PFSK-1 (cell line): ENCODE measurements at regions not wholly inside any gene's neighbourhood (a gene's known extent, or its start where the extent isn't known, plus 50 kb on each side); places are given as distances from the start of the nearest gene placed in this dataset.

Experiments used
- FOXP2 ChIP-seq: optimal IDR thresholded peaks from 2 replicates; pipeline ENCODE3; 2011; ENCODE audit warnings: borderline replicate concordance, control low read depth, inconsistent platforms; ENCODE audit not compliant: insufficient read depth; ENCODE audit errors: extremely low read length, extremely low read depth
- POLR2AphosphoS5 ChIP-seq: IDR thresholded peaks from 2 replicates; pipeline ENCODE4 v1.6.1; 2012; ENCODE audit warnings: low read depth, mild to moderate bottlenecking, control low read depth, low read length, moderate library complexity
- TAF1 ChIP-seq: IDR thresholded peaks from 2 replicates; pipeline ENCODE4 v1.6.1; 2012; ENCODE audit warnings: low read length, control low read depth, borderline replicate concordance; ENCODE audit not compliant: insufficient read depth
- TF ChIP-seq, protein P1 (sequence below), 2 experiments: IDR thresholded peaks; 2 replicates each; pipeline versions ENCODE4 v1.6.1 to v1.8.0; 2011 to 2012; ENCODE audit warnings: low read depth in 2 of 2, low read length in 2 of 2, control low read depth in 1 of 2, inconsistent platforms in 1 of 2, mild to moderate bottlenecking in 1 of 2, moderate library complexity in 1 of 2; ENCODE audit not compliant: insufficient read depth in 1 of 2

DNA sequence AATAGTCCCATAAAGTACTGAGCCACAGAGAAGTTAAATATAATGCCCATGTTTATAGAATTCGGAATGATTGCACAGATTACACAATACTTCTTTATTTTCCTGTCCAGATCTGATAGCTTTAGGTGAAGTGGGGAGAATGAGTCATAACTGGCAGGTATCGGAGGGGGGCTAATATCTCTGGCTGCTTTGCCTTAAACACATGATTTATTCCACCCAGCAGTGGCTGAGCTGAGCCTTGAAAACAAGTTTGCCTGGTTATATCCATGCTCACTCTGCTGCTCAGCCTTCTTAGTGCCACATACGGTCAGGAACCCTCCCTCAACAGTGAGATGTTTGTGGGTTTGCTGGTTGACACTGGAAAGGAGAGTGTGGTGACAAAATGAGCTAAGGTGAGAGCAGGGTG lies 119.7 kb upstream of the ZNF648 start:
- TF ChIP-seq POLR2AphosphoS5: no peak
- TF ChIP-seq, protein P1, sequence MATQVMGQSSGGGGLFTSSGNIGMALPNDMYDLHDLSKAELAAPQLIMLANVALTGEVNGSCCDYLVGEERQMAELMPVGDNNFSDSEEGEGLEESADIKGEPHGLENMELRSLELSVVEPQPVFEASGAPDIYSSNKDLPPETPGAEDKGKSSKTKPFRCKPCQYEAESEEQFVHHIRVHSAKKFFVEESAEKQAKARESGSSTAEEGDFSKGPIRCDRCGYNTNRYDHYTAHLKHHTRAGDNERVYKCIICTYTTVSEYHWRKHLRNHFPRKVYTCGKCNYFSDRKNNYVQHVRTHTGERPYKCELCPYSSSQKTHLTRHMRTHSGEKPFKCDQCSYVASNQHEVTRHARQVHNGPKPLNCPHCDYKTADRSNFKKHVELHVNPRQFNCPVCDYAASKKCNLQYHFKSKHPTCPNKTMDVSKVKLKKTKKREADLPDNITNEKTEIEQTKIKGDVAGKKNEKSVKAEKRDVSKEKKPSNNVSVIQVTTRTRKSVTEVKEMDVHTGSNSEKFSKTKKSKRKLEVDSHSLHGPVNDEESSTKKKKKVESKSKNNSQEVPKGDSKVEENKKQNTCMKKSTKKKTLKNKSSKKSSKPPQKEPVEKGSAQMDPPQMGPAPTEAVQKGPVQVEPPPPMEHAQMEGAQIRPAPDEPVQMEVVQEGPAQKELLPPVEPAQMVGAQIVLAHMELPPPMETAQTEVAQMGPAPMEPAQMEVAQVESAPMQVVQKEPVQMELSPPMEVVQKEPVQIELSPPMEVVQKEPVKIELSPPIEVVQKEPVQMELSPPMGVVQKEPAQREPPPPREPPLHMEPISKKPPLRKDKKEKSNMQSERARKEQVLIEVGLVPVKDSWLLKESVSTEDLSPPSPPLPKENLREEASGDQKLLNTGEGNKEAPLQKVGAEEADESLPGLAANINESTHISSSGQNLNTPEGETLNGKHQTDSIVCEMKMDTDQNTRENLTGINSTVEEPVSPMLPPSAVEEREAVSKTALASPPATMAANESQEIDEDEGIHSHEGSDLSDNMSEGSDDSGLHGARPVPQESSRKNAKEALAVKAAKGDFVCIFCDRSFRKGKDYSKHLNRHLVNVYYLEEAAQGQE (IDR thresholded peaks at IDR 0.05; ENCODE audit: insufficient read depth in 1 of 2, low read depth in 2 of 2, low read length in 2 of 2): no peak
- no peak for TF ChIP-seq TAF1
- no peak for TF ChIP-seq FOXP2
